H1 (cell line): ENCODE measurements at regions not wholly inside any gene's neighbourhood (a gene's known extent, or its start where the extent isn't known, plus 50 kb on each side); places are given as distances from the start of the nearest gene placed in this dataset.

ENCODE experiments used
- CTCF ChIA-PET: fragments of 300-600 bp; sonication (Branson Sonifier 250); formaldehyde crosslinking; loops from one replicate; lab custom pipeline; 2021; ENCODE audit not compliant: partially characterized antibody; lab: Charles Lee
- POLR2A ChIA-PET: fragments of 300-600 bp; sonication (Branson Sonifier 250); formaldehyde crosslinking; loops from one replicate; lab custom pipeline; 2021; ENCODE audit warnings: inconsistent platforms; ENCODE audit not compliant: partially characterized antibody; lab: Charles Lee
- DNase-seq, 2 experiments: peaks; one replicate each; pipeline versions ENCODE4 v3.0.0 to v3.0.0-alpha.2; 2010 to 2022; ENCODE audit warnings: low spot score in 2 of 2, low read depth in 1 of 2, mixed read lengths in 1 of 2
- FAIRE-seq: peaks from 2 replicates; lab custom pipeline; 2011; peaks lifted over from hg19 to GRCh38; lab: Jason Lieb, UNC
- H2AFZ ChIP-seq: 2 replicates; pipeline ENCODE4 v1.8.1; 2012; ENCODE audit warnings: low read length, inconsistent platforms
- H2AK5ac ChIP-seq: 2 replicates; pipeline ENCODE4 v1.6.1; 2013; ENCODE audit warnings: low read depth, low read length
- H2BK120ac ChIP-seq: replicated peaks from 2 replicates; pipeline ENCODE3; 2013; ENCODE audit warnings: low read depth, low read length, inconsistent platforms
- H2BK12ac ChIP-seq: 2 replicates; pipeline ENCODE4 v1.6.1; 2013; ENCODE audit warnings: low read depth, low read length
- H2BK15ac ChIP-seq: 2 replicates; pipeline ENCODE4 v1.6.1; 2013; ENCODE audit warnings: low read length
- H2BK20ac ChIP-seq: 2 replicates; pipeline ENCODE4 v1.6.1; 2013; ENCODE audit warnings: low read length
- H2BK5ac ChIP-seq: 2 replicates; pipeline ENCODE4 v1.6.1; 2013; ENCODE audit warnings: low read depth, low read length
- H3K14ac ChIP-seq: 2 replicates; pipeline ENCODE4 v1.6.1; 2013; ENCODE audit warnings: inconsistent platforms; ENCODE audit not compliant: insufficient read length
- H3K18ac ChIP-seq: 2 replicates; pipeline ENCODE4 v1.6.1; 2013; ENCODE audit warnings: low read length; ENCODE audit errors: extremely low read depth
- H3K23ac ChIP-seq: 2 replicates; pipeline ENCODE4 v1.6.1; 2013; ENCODE audit warnings: inconsistent platforms; ENCODE audit not compliant: insufficient read length
- H3K23me2 ChIP-seq: 2 replicates; pipeline ENCODE4 v1.6.1; 2013; ENCODE audit warnings: low read depth, low read length
- H3K27ac ChIP-seq: 2 replicates; pipeline ENCODE4 v1.6.1; 2011; ENCODE audit warnings: low read depth, low read length, inconsistent platforms
- H3K27me3 ChIP-seq, 4 experiments: replicated peaks in 1 of 4; 1 replicate in 1 of 4; 2 replicates in 3 of 4; pipeline versions ENCODE4 v1.6.1 to v1.8.1; 2011 to 2013; ENCODE audit warnings: low read length in 3 of 4, mild to moderate bottlenecking in 3 of 4, inconsistent platforms in 2 of 4, mixed read lengths in 2 of 4, moderate library complexity in 1 of 4; ENCODE audit not compliant: control insufficient read depth in 3 of 4, insufficient read depth in 3 of 4; ENCODE audit errors: extremely low read depth in 1 of 4
- H3K36me3 ChIP-seq, 4 experiments: 2 replicates each; pipeline versions ENCODE4 v1.6.1 to v1.8.1; 2011 to 2013; ENCODE audit warnings: mild to moderate bottlenecking in 4 of 4, low read length in 3 of 4, moderate library complexity in 2 of 4, control low read depth in 1 of 4, inconsistent platforms in 1 of 4; ENCODE audit not compliant: insufficient read depth in 4 of 4, control insufficient read depth in 2 of 4
- H3K4ac ChIP-seq: replicated peaks from 2 replicates; pipeline ENCODE3; 2013; ENCODE audit warnings: low read length, low read depth, mixed read lengths, inconsistent platforms; ENCODE audit not compliant: insufficient read length
- H3K4me1 ChIP-seq, 4 experiments: replicated peaks in 1 of 4; 1 replicate in 1 of 4; 2 replicates in 3 of 4; pipeline versions ENCODE4 v1.6.1 to v1.8.1; 2011 to 2013; ENCODE audit warnings: low read length in 3 of 4, inconsistent platforms in 2 of 4, mixed read lengths in 1 of 4; ENCODE audit not compliant: insufficient read depth in 4 of 4, control insufficient read depth in 3 of 4
- H3K4me2 ChIP-seq, 2 experiments: 2 replicates each; pipeline versions ENCODE4 v1.6.1 to v1.8.1; 2011 to 2013; ENCODE audit warnings: low read depth in 2 of 2, low read length in 2 of 2, control low read depth in 1 of 2, inconsistent platforms in 1 of 2, mild to moderate bottlenecking in 1 of 2; ENCODE audit not compliant: insufficient read depth in 1 of 2
- H3K4me3 ChIP-seq, 4 experiments: fragments of 200-600, 300-600 bp in 1 of 4; sonication (generic), shearing (Covaris generic), sonication (Bioruptor Twin) in 1 of 4; 2 replicates each; pipeline versions ENCODE4 v1.5.1 to v1.8.1; 2011 to 2016; ENCODE audit warnings: low read length in 4 of 4, low read depth in 3 of 4, control low read depth in 2 of 4, inconsistent platforms in 2 of 4, mild to moderate bottlenecking in 2 of 4, mixed read lengths in 1 of 4, moderate library complexity in 1 of 4; ENCODE audit not compliant: insufficient read depth in 2 of 4; ENCODE audit errors: extremely low read depth in 1 of 4
- H3K56ac ChIP-seq: replicated peaks from 2 replicates; pipeline ENCODE3; 2013; ENCODE audit warnings: low read depth, mild to moderate bottlenecking, mixed read lengths, low read length, inconsistent platforms; ENCODE audit not compliant: insufficient read length
- H3K79me1 ChIP-seq: 2 replicates; pipeline ENCODE4 v1.6.1; 2013; ENCODE audit warnings: low read depth, low read length, control low read depth
- H3K79me2 ChIP-seq, 2 experiments: 2 replicates each; pipeline versions ENCODE4 v1.6.1 to v1.8.1; 2012 to 2013; ENCODE audit warnings: low read length in 2 of 2, mild to moderate bottlenecking in 2 of 2, inconsistent platforms in 1 of 2; ENCODE audit not compliant: insufficient read depth in 2 of 2, control insufficient read depth in 1 of 2
- H3K9ac ChIP-seq, 4 experiments: replicated peaks in 1 of 4; 1 replicate in 1 of 4; 2 replicates in 3 of 4; pipeline versions ENCODE4 v1.6.1 to v1.8.1; 2011 to 2013; ENCODE audit warnings: low read depth in 3 of 4, low read length in 3 of 4, control low read depth in 2 of 4, mild to moderate bottlenecking in 2 of 4, moderate library complexity in 2 of 4, inconsistent platforms in 1 of 4; ENCODE audit errors: extremely low read depth in 1 of 4
- H3K9me3 ChIP-seq, 2 experiments: 2 replicates each; pipeline versions ENCODE4 v1.6.1 to v1.8.1; 2012 to 2013; ENCODE audit warnings: mild to moderate bottlenecking in 2 of 2, moderate library complexity in 2 of 2, control low read depth in 1 of 2, inconsistent platforms in 1 of 2, low read depth in 1 of 2, low read length in 1 of 2, mixed read lengths in 1 of 2; ENCODE audit not compliant: insufficient read depth in 2 of 2
- H4K20me1 ChIP-seq, 2 experiments: replicated peaks in 1 of 2; 2 replicates each; pipeline versions ENCODE3 to v1.8.1; 2011 to 2013; ENCODE audit warnings: inconsistent platforms in 2 of 2, low read length in 2 of 2, mild to moderate bottlenecking in 1 of 2; ENCODE audit not compliant: insufficient read depth in 2 of 2, control insufficient read depth in 1 of 2
- H4K5ac ChIP-seq: 2 replicates; pipeline ENCODE4 v1.6.1; 2013; ENCODE audit warnings: low read length, low read depth, mixed read lengths, inconsistent platforms; ENCODE audit not compliant: insufficient read length
- H4K8ac ChIP-seq: 2 replicates; pipeline ENCODE4 v1.8.0; 2013; ENCODE audit warnings: mild to moderate bottlenecking, moderate library complexity, low read length, inconsistent platforms; ENCODE audit not compliant: insufficient read depth; ENCODE audit errors: extremely low read depth
- H4K91ac ChIP-seq: replicated peaks from 2 replicates; pipeline ENCODE3; 2013; ENCODE audit warnings: low read length, mixed read lengths, inconsistent platforms; ENCODE audit not compliant: insufficient read length
- BACH1 ChIP-seq: IDR thresholded peaks from 2 replicates; pipeline ENCODE4 v1.6.1; 2012; ENCODE audit warnings: low read length, improper control_type of control experiment
- BCL11A ChIP-seq, 2 experiments: IDR thresholded peaks; one replicate each; pipeline ENCODE4 v1.6.1; 2011; ENCODE audit warnings: low read depth in 2 of 2, low read length in 2 of 2, mild to moderate bottlenecking in 2 of 2
- CBX5 ChIP-seq: fragments of 300-800, 300-1000 bp; sonication (generic); IDR thresholded peaks from 2 replicates; pipeline ENCODE4 v1.7.1; 2016; ENCODE audit warnings: antibody characterized with exemption, low read length, low read depth
- CBX8 ChIP-seq: fragments of 300-800, 300-1000 bp; sonication (generic); IDR thresholded peaks from 2 replicates; pipeline ENCODE4 v1.7.1; 2016; ENCODE audit warnings: low read depth, low read length, borderline replicate concordance
- CHD2 ChIP-seq: IDR thresholded peaks from 2 replicates; pipeline ENCODE4 v1.6.1; 2012; ENCODE audit warnings: low read length, improper control_type of control experiment
- E2F6 ChIP-seq: IDR thresholded peaks from 2 replicates; pipeline ENCODE4 v1.6.1; 2012; ENCODE audit warnings: inconsistent platforms
- JUND ChIP-seq: IDR thresholded peaks from 2 replicates; pipeline ENCODE4 v1.6.1; 2011; ENCODE audit warnings: mild to moderate bottlenecking, improper control_type of control experiment, low read length
- KDM4A ChIP-seq: IDR thresholded peaks from one replicate; pipeline ENCODE4 v1.7.1; 2012; ENCODE audit warnings: low read depth, mild to moderate bottlenecking, moderate library complexity, low read length, inconsistent platforms; ENCODE audit not compliant: severe bottlenecking
- MAX ChIP-seq: IDR thresholded peaks from 2 replicates; pipeline ENCODE4 v1.6.1; 2012; ENCODE audit warnings: inconsistent platforms
- NANOG ChIP-seq: IDR thresholded peaks from 2 replicates; pipeline ENCODE4 v1.6.1; 2011; ENCODE audit warnings: low read length, low read depth, mild to moderate bottlenecking, inconsistent platforms; ENCODE audit not compliant: insufficient read depth, poor library complexity, severe bottlenecking
- RFX5 ChIP-seq: IDR thresholded peaks from 2 replicates; pipeline ENCODE4 v1.6.1; 2011; ENCODE audit warnings: low read depth, low read length, improper control_type of control experiment, borderline replicate concordance
- RNF2 ChIP-seq: fragments of 200-900, 300-1000 bp; sonication (generic); IDR thresholded peaks from 2 replicates; pipeline ENCODE4 v1.7.1; 2016; ENCODE audit warnings: borderline replicate concordance, low read depth, mild to moderate bottlenecking, antibody characterized with exemption, low read length; ENCODE audit not compliant: poor library complexity, severe bottlenecking; ENCODE audit errors: missing control alignments
- TAF7 ChIP-seq: optimal IDR thresholded peaks from 2 replicates; pipeline ENCODE3; 2011; ENCODE audit warnings: low read depth, mild to moderate bottlenecking, inconsistent platforms, low read length, moderate library complexity, borderline replicate concordance
- ZNF274 ChIP-seq: IDR thresholded peaks from 2 replicates; pipeline ENCODE4 v1.7.0; 2012; ENCODE audit warnings: low read length, borderline replicate concordance; ENCODE audit errors: extremely low read depth
- WGBS, 2 experiments: shearing (Covaris generic) in 1 of 2; methylation state at CpG; one replicate each; pipeline versions ENCODE4 v1.1.6 to v1.1.7; 2013 to 2015; ENCODE audit warnings: low lambda C conversion rate in 2 of 2, mixed read lengths in 2 of 2, inconsistent platforms in 1 of 2, low coverage in 1 of 2, missing lambda C conversion rate in 1 of 2; ENCODE audit not compliant: insufficient replicate concordance in 2 of 2, insufficient coverage in 1 of 2, insufficient read length in 1 of 2; ENCODE audit errors: extremely low coverage in 1 of 2, missing lambda C conversion rate in 1 of 2; 5-methylcytosine and 5-hydroxymethylcytosine counted together

- WGBS, 2 experiments, result 100% methylated on average over 4 of the region's 4 CpGs; no CpG with 5 or more reads in 1 of the 2 experiments
- Histone ChIP-seq H3K36me3 (no peaks in the 10 kb centered on the region), H3K9me3 (no peaks in the 10 kb centered on the region), H3K56ac (no peak overlapping the region), H3K4me3 (no peak overlapping the region), H4K8ac (no peak overlapping the region), H3K23me2 (peaks cover 2% of the 10 kb centered on the region; the same call in 1 of the 2 replicates), H4K20me1 (no peaks in the 10 kb centered on the region), H3K14ac (no peak overlapping the region), H2BK15ac (no peak overlapping the region), H3K9ac (no peak overlapping the region), H3K79me1 (no peaks in the 10 kb centered on the region), H2BK5ac (no peak overlapping the region), H3K23ac (no peak overlapping the region), H3K27ac (no peak overlapping the region), H2AK5ac (no peak overlapping the region), H2AFZ (no peak overlapping the region), H3K27me3 (no peaks in the 10 kb centered on the region), H3K4me2 (no peak overlapping the region), H3K4me1 (no peaks in the 10 kb centered on the region), H3K4ac (no peak overlapping the region), H4K91ac (no peak overlapping the region), H4K5ac (no peak overlapping the region), H2BK12ac (no peak overlapping the region), H2BK20ac (no peak overlapping the region), H2BK120ac (no peak overlapping the region), H3K18ac (no peak overlapping the region), H3K79me2 (no peaks in the 10 kb centered on the region)
- no peak for DNase-seq
- ChIA-PET CTCF (no interaction called here), POLR2A (no interaction called here)
- FAIRE-seq, result no peak
- no peak for TF ChIP-seq MAX
- no peak for TF ChIP-seq BCL11A (IDR thresholded peaks at IDR 0.05; ENCODE audit: low read depth in 2 of 2, low read length in 2 of 2)
- TF ChIP-seq BACH1, result no peak
- no peak for TF ChIP-seq NANOG
- TF ChIP-seq CBX5, result no peak
- no peak for TF ChIP-seq JUND
- no peak for TF ChIP-seq KDM4A
- TF ChIP-seq TAF7, result no peak
- TF ChIP-seq CBX8, result no peak
- no peak for TF ChIP-seq ZNF274
- TF ChIP-seq CHD2, result no peak
- TF ChIP-seq RFX5, result no peak
- TF ChIP-seq E2F6, result no peak
- TF ChIP-seq RNF2, result no peak
These were observed 1110.9 kb downstream of the NLGN4X start for GRCh38 chrX:5117816-5118215.
